Fibroblast of lung (primary cell): ENCODE measurements at regions not wholly inside any gene's neighbourhood (a gene's known extent, or its start where the extent isn't known, plus 50 kb on each side); places are given as distances from the start of the nearest gene placed in this dataset.
A peak's percentile ranks its signal among the peaks of the same experiment; 100 is the strongest.

Experiments
- DNase-seq, 2 donors: peaks; one replicate each; pipeline versions ENCODE4 v3.0.0 to v3.0.0-alpha.2; 2010; ENCODE audit warnings: low read depth in 2 of 2
- H2AFZ ChIP-seq: 2 replicates; pipeline ENCODE4 v1.5.1; 2012; ENCODE audit warnings: low read length, control low read depth, inconsistent platforms
- H3K27ac ChIP-seq: 2 replicates; pipeline ENCODE4 v1.5.1; 2011; ENCODE audit warnings: low read length, control low read depth; ENCODE audit not compliant: insufficient read depth
- H3K27me3 ChIP-seq: 2 replicates; pipeline ENCODE4 v1.5.1; 2011; ENCODE audit warnings: mild to moderate bottlenecking, low read length; ENCODE audit not compliant: control insufficient read depth, insufficient read depth
- H3K36me3 ChIP-seq: 2 replicates; pipeline ENCODE4 v1.5.1; 2011; ENCODE audit warnings: low read length; ENCODE audit not compliant: control insufficient read depth, insufficient read depth
- H3K4me1 ChIP-seq: 2 replicates; pipeline ENCODE4 v1.5.1; 2011; ENCODE audit warnings: low read length; ENCODE audit not compliant: control insufficient read depth, insufficient read depth; ENCODE audit errors: extremely low read depth
- H3K4me2 ChIP-seq: 2 replicates; pipeline ENCODE4 v1.5.1; 2011; ENCODE audit warnings: low read length, control low read depth; ENCODE audit not compliant: insufficient read depth; ENCODE audit errors: extremely low read depth
- H3K4me3 ChIP-seq, 4 experiments: fragments of 200-600 bp in 1 of 4; sonication (generic) in 1 of 4; replicated peaks in 1 of 4; 2 replicates each; pipeline ENCODE4 v1.5.1; 2011 to 2016; ENCODE audit warnings: low read length in 4 of 4, low read depth in 3 of 4, mild to moderate bottlenecking in 3 of 4, control low read depth in 2 of 4, inconsistent platforms in 1 of 4, mixed read lengths in 1 of 4; ENCODE audit not compliant: insufficient read depth in 1 of 4; ENCODE audit errors: control extremely low read depth in 1 of 4
- H3K79me2 ChIP-seq: 2 replicates; pipeline ENCODE4 v1.5.1; 2012; ENCODE audit warnings: mild to moderate bottlenecking, low read length, inconsistent platforms; ENCODE audit not compliant: control insufficient read depth, insufficient read depth
- H3K9ac ChIP-seq: 2 replicates; pipeline ENCODE4 v1.5.1; 2011; ENCODE audit warnings: mild to moderate bottlenecking, low read length, control low read depth; ENCODE audit not compliant: insufficient read depth
- H3K9me3 ChIP-seq: 2 replicates; pipeline ENCODE4 v1.5.1; 2012; ENCODE audit warnings: low read depth, low read length; ENCODE audit not compliant: control insufficient read depth, insufficient read depth
- H4K20me1 ChIP-seq: 2 replicates; pipeline ENCODE4 v1.5.1; 2011; ENCODE audit warnings: low read length; ENCODE audit not compliant: control insufficient read depth, insufficient read depth; ENCODE audit errors: extremely low read depth
- CTCF ChIP-seq, 2 donors: IDR thresholded peaks in 1 of 2; conservative IDR thresholded peaks in 1 of 2; 1 replicate in 1 of 2; 2 replicates in 1 of 2; pipeline ENCODE4 v1.5.1; 2011 to 2012; ENCODE audit warnings: low read length in 2 of 2, control low read depth in 1 of 2, inconsistent platforms in 1 of 2, low read depth in 1 of 2, mild to moderate bottlenecking in 1 of 2
- EZH2 ChIP-seq: IDR thresholded peaks from 2 replicates; pipeline ENCODE4 v1.5.1; 2012; ENCODE audit warnings: low read length, control low read depth, mild to moderate bottlenecking; ENCODE audit errors: missing control alignments

- Histone ChIP-seq H3K4me3 (no peak overlapping the region), H2AFZ (no peak overlapping the region), H3K36me3 (no peaks in the 10 kb centered on the region), H3K79me2 (no peaks in the 10 kb centered on the region), H3K9ac (no peak overlapping the region), H3K4me1 (peaks cover 6% of the 10 kb centered on the region), H3K4me2 (no peak overlapping the region), H4K20me1 (no peaks in the 10 kb centered on the region), H3K9me3 (no peaks in the 10 kb centered on the region), H3K27me3 (no peaks in the 10 kb centered on the region), H3K27ac (no peak overlapping the region)
- TF ChIP-seq EZH2: no peak
- no peak for TF ChIP-seq CTCF (conservative IDR thresholded peaks at IDR 0.05 in 1 of 2, IDR thresholded peaks at IDR 0.05 in 1 of 2; ENCODE audit: low read depth in 1 of 2, low read length in 2 of 2)
- DNase-seq: no peak
Observed at GRCh38 chr2:57892920-57893319, 153.7 kb upstream of the VRK2 start.

- Histone ChIP-seq H3K4me2 (no peak overlapping the region), H3K4me3 (no peak overlapping the region), H3K9ac (no peak overlapping the region), H3K27me3 (no peaks in the 10 kb centered on the region), H3K4me1 (peaks cover 6% of the 10 kb centered on the region), H3K9me3 (no peaks in the 10 kb centered on the region), H3K36me3 (no peaks in the 10 kb centered on the region), H4K20me1 (no peaks in the 10 kb centered on the region), H3K79me2 (no peaks in the 10 kb centered on the region), H3K27ac (no peak overlapping the region), H2AFZ (no peak overlapping the region)
- DNase-seq: no peak
- TF ChIP-seq CTCF (conservative IDR thresholded peaks at IDR 0.05 in 1 of 2, IDR thresholded peaks at IDR 0.05 in 1 of 2; ENCODE audit: low read depth in 1 of 2, low read length in 2 of 2) (no peak), EZH2 (no peak)
Observed at GRCh38 chr2:57893347-57893746, 153.3 kb upstream of the VRK2 start.

GRCh38 chr2:57893786-57894185 is 152.8 kb upstream of the VRK2 start:
- Histone ChIP-seq H3K36me3 (no peaks in the 10 kb centered on the region), H3K27ac (no peak overlapping the region), H3K4me2 (no peak overlapping the region), H2AFZ (no peak overlapping the region), H3K79me2 (no peaks in the 10 kb centered on the region), H3K9me3 (no peaks in the 10 kb centered on the region), H3K9ac (no peak overlapping the region), H3K27me3 (no peaks in the 10 kb centered on the region), H4K20me1 (no peaks in the 10 kb centered on the region), H3K4me1 (peaks cover 6% of the 10 kb centered on the region), H3K4me3 (no peak overlapping the region)
- no peak for TF ChIP-seq EZH2
- no peak for TF ChIP-seq CTCF (conservative IDR thresholded peaks at IDR 0.05 in 1 of 2, IDR thresholded peaks at IDR 0.05 in 1 of 2; ENCODE audit: low read depth in 1 of 2, low read length in 2 of 2)
- DNase-seq: peak in 1 of 2 donors; percentile 8
